ENCODE measurements at regions not wholly inside any gene's neighbourhood (a gene's known extent, or its start where the extent isn't known, plus 50 kb on each side); places are given as distances from the start of the nearest gene placed in this dataset.

DNA sequence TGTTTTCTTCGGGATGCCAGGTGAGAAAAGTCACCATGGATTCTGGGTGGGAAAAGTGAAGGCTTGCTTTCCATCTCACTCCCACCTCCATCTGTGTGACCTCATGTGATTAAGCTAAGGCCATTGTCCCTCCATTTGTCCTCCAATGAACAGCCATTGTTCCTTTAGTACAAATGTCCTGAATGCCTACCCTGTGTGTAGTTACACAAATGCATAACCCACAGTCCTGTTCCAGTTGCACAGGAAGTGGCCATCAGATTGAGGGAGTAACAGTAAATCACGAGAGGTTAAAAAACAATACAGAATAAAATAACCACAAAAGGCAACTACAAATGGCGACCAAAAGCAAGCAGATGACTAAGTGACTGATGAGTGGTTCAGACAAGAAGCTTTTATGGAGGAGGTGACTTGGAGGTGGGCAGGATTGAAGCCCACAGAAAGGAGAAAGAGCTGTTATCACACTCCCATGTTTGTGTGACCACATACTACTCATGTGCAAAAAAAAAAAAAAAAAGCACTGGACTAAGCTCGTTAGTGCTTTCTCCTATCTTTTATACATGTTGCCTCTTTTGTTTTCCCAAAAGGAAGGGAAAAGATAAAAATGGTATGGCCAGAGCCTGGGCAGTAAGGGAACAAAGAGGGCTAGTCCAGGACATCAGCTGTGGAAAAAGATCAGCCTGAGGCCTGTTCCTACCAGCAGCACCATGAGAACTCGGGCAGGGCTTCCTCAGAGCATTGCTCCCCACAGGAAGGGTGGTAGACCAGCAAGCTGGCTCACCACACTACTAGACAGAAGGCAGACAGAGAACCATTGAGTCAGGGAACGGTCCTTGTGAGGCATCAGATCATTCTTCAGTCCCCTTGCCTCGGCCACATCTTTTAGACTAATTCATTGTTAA is 111.0 kb downstream of the TFAP2A start:
- no peak for TF ChIP-seq SIN3A (IDR thresholded peaks at IDR 0.05; ENCODE audit: borderline replicate concordance, insufficient read depth, low read depth, low read length)
- TF ChIP-seq, protein P1, sequence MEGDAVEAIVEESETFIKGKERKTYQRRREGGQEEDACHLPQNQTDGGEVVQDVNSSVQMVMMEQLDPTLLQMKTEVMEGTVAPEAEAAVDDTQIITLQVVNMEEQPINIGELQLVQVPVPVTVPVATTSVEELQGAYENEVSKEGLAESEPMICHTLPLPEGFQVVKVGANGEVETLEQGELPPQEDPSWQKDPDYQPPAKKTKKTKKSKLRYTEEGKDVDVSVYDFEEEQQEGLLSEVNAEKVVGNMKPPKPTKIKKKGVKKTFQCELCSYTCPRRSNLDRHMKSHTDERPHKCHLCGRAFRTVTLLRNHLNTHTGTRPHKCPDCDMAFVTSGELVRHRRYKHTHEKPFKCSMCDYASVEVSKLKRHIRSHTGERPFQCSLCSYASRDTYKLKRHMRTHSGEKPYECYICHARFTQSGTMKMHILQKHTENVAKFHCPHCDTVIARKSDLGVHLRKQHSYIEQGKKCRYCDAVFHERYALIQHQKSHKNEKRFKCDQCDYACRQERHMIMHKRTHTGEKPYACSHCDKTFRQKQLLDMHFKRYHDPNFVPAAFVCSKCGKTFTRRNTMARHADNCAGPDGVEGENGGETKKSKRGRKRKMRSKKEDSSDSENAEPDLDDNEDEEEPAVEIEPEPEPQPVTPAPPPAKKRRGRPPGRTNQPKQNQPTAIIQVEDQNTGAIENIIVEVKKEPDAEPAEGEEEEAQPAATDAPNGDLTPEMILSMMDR (IDR thresholded peaks at IDR 0.05), result no peak
- TF ChIP-seq, protein P2, sequence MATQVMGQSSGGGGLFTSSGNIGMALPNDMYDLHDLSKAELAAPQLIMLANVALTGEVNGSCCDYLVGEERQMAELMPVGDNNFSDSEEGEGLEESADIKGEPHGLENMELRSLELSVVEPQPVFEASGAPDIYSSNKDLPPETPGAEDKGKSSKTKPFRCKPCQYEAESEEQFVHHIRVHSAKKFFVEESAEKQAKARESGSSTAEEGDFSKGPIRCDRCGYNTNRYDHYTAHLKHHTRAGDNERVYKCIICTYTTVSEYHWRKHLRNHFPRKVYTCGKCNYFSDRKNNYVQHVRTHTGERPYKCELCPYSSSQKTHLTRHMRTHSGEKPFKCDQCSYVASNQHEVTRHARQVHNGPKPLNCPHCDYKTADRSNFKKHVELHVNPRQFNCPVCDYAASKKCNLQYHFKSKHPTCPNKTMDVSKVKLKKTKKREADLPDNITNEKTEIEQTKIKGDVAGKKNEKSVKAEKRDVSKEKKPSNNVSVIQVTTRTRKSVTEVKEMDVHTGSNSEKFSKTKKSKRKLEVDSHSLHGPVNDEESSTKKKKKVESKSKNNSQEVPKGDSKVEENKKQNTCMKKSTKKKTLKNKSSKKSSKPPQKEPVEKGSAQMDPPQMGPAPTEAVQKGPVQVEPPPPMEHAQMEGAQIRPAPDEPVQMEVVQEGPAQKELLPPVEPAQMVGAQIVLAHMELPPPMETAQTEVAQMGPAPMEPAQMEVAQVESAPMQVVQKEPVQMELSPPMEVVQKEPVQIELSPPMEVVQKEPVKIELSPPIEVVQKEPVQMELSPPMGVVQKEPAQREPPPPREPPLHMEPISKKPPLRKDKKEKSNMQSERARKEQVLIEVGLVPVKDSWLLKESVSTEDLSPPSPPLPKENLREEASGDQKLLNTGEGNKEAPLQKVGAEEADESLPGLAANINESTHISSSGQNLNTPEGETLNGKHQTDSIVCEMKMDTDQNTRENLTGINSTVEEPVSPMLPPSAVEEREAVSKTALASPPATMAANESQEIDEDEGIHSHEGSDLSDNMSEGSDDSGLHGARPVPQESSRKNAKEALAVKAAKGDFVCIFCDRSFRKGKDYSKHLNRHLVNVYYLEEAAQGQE (IDR thresholded peaks at IDR 0.05; ENCODE audit: insufficient read depth in 1 of 2, low read depth in 2 of 2, low read length in 1 of 2), result no peak

Measured in Panc1 (cell line).